Upper lobe of left lung (tissue), 4 donors: ENCODE measurements at regions not wholly inside any gene's neighbourhood (a gene's known extent, or its start where the extent isn't known, plus 50 kb on each side); places are given as distances from the start of the nearest gene placed in this dataset.

ENCODE experiments used
- CTCF ChIP-seq, 6 experiments: fragments of 450-650 bp in 4 of 6; fragments of 200-600 bp in 2 of 6; sonication (generic) in 2 of 6; IDR thresholded peaks; one replicate each; pipeline ENCODE4 v1.5.1; 2016 to 2019; ENCODE audit warnings: antibody characterized with exemption in 6 of 6
- EP300 ChIP-seq, 4 donors: sonication (generic); formaldehyde crosslinking; IDR thresholded peaks; one replicate each; pipeline ENCODE4 v1.5.1; 2017; ENCODE audit warnings: antibody characterized with exemption in 4 of 4, control low read depth in 2 of 4
- POLR2A ChIP-seq, 4 donors: fragments of 450-650 bp; IDR thresholded peaks; one replicate each; pipeline ENCODE4 v1.5.1; 2016 to 2017; ENCODE audit warnings: antibody characterized with exemption in 4 of 4, mild to moderate bottlenecking in 2 of 4
- POLR2AphosphoS5 ChIP-seq, 2 donors: sonication (generic); formaldehyde crosslinking; IDR thresholded peaks; one replicate each; pipeline ENCODE4 v1.5.1; 2017; ENCODE audit warnings: antibody characterized with exemption in 2 of 2

- TF ChIP-seq CTCF (IDR thresholded peaks at IDR 0.05) (no peak), POLR2AphosphoS5 (IDR thresholded peaks at IDR 0.05) (no peak), POLR2A (IDR thresholded peaks at IDR 0.05) (no peak), EP300 (IDR thresholded peaks at IDR 0.05) (no peak)
These were observed 184.7 kb downstream of the TOMM20 start for GRCh38 chr1:234943836-234944402.
